Neural progenitor cell (in vitro differentiated cells): ENCODE measurements at regions not wholly inside any gene's neighbourhood (a gene's known extent, or its start where the extent isn't known, plus 50 kb on each side); places are given as distances from the start of the nearest gene placed in this dataset.

Source experiments
- DNase-seq: peaks from one replicate; pipeline ENCODE4 v3.0.0-alpha.2; 2016; ENCODE audit warnings: low spot score
- H2AFZ ChIP-seq: fragments of 200-600 bp; sonication (generic); replicated peaks from 2 replicates; pipeline ENCODE4 v1.6.1; 2016; ENCODE audit warnings: antibody characterized with exemption
- H3F3A ChIP-seq: fragments of 200-600 bp; sonication (generic); 2 replicates; pipeline ENCODE4 v1.6.1; 2016; ENCODE audit warnings: antibody characterized with exemption, low read depth
- H3K27ac ChIP-seq: fragments of 200-600 bp; sonication (generic); 2 replicates; pipeline ENCODE4 v1.5.1; 2016; ENCODE audit warnings: mild to moderate bottlenecking
- H3K27me3 ChIP-seq: fragments of 200-600 bp; sonication (generic); 2 replicates; pipeline ENCODE4 v1.6.1; 2016; ENCODE audit warnings: mild to moderate bottlenecking, moderate library complexity
- H3K36me3 ChIP-seq: fragments of 200-600 bp; sonication (generic); 2 replicates; pipeline ENCODE4 v1.5.1; 2016
- H3K4me1 ChIP-seq: fragments of 200-600 bp; sonication (generic); 2 replicates; pipeline ENCODE4 v1.6.1; 2016; ENCODE audit warnings: mixed run types
- H3K4me2 ChIP-seq: fragments of 200-600 bp; sonication (generic); 2 replicates; pipeline ENCODE4 v1.6.1; 2016
- H3K4me3 ChIP-seq: fragments of 200-600 bp; sonication (generic); 2 replicates; pipeline ENCODE4 v1.5.1; 2016
- H3K79me2 ChIP-seq: fragments of 200-600 bp; sonication (generic); 2 replicates; pipeline ENCODE4 v1.6.1; 2016; ENCODE audit warnings: low read depth
- H3K9ac ChIP-seq: fragments of 200-600 bp; sonication (generic); 2 replicates; pipeline ENCODE4 v1.6.1; 2016
- H3K9me3 ChIP-seq: fragments of 200-600 bp; sonication (generic); 2 replicates; pipeline ENCODE4 v1.5.1; 2016; ENCODE audit warnings: low read depth
- H4K20me1 ChIP-seq: fragments of 200-600 bp; sonication (generic); 2 replicates; pipeline ENCODE4 v1.6.1; 2016; ENCODE audit warnings: low read depth
- H3K27ac Mint-ChIP-seq: 3 replicates; pipeline ENCODE4 v1.8.0; 2021; ENCODE audit warnings: mixed read lengths
- H3K27me3 Mint-ChIP-seq: 2 replicates; pipeline ENCODE4 v1.8.0; 2022; ENCODE audit warnings: low read depth, mild to moderate bottlenecking, inconsistent platforms, moderate library complexity, mixed read lengths; ENCODE audit not compliant: insufficient read depth
- H3K36me3 Mint-ChIP-seq: 3 replicates; pipeline ENCODE4 v1.8.0; 2021; ENCODE audit warnings: mixed read lengths
- H3K4me1 Mint-ChIP-seq: 3 replicates; pipeline ENCODE4 v1.8.0; 2021; ENCODE audit warnings: mixed read lengths
- H3K4me3 Mint-ChIP-seq: 3 replicates; pipeline ENCODE4 v1.8.0; 2021; ENCODE audit warnings: mild to moderate bottlenecking, moderate library complexity, mixed read lengths
- H3K9me3 Mint-ChIP-seq: 3 replicates; pipeline ENCODE4 v1.8.0; 2020; ENCODE audit warnings: mixed read lengths
- EZH2 ChIP-seq: fragments of 200-600 bp; sonication (generic); IDR thresholded peaks from 2 replicates; pipeline ENCODE4 v1.6.1; 2017; ENCODE audit warnings: antibody characterized with exemption, mild to moderate bottlenecking, moderate library complexity
- EZH2phosphoT487 ChIP-seq: fragments of 200-600 bp; sonication (generic); IDR thresholded peaks from 2 replicates; pipeline ENCODE4 v1.6.1; 2017; ENCODE audit warnings: antibody characterized with exemption
- TF ChIP-seq, protein P1 (sequence below): fragments of 200-600 bp; sonication (generic); IDR thresholded peaks from 2 replicates; pipeline ENCODE4 v1.5.1; 2017; ENCODE audit warnings: antibody characterized with exemption, mild to moderate bottlenecking

DNA sequence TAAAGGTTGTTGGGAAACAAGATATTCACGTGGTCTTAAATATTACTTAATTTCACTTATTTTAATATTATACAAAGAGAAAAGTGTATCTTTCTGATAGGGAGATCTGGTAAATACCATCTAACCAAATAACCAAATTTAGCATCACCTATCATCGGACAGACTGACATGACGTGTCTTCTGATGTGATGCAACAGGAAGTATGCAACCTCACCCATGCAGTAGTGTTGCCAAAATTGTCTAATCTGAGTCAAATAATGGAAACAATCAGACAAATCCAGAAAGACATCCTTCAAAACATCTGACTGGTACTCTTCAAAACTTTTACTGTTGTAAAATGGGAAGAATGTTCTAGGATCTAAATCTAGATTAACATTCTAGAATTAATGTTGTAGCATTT, 148.0 kb downstream of the FGF1 start:
- H3K9ac ChIP-seq, result no peak overlapping the region
- Mint-ChIP-seq H3K27ac (no peak overlapping the region), H3K9me3 (peaks cover 20% of the 10 kb centered on the region), H3K36me3 (peaks cover 3% of the 10 kb centered on the region), H3K27me3 (no peaks in the 10 kb centered on the region), H3K4me1 (peaks cover 14% of the 10 kb centered on the region), H3K4me3 (no peak overlapping the region)
- no peaks in the 10 kb centered on the region for H3K79me2 ChIP-seq
- H3F3A ChIP-seq, result no peaks in the 10 kb centered on the region
- no peaks in the 10 kb centered on the region for H3K9me3 ChIP-seq
- TF ChIP-seq EZH2 (no peak), EZH2phosphoT487 (no peak)
- TF ChIP-seq, protein P1, sequence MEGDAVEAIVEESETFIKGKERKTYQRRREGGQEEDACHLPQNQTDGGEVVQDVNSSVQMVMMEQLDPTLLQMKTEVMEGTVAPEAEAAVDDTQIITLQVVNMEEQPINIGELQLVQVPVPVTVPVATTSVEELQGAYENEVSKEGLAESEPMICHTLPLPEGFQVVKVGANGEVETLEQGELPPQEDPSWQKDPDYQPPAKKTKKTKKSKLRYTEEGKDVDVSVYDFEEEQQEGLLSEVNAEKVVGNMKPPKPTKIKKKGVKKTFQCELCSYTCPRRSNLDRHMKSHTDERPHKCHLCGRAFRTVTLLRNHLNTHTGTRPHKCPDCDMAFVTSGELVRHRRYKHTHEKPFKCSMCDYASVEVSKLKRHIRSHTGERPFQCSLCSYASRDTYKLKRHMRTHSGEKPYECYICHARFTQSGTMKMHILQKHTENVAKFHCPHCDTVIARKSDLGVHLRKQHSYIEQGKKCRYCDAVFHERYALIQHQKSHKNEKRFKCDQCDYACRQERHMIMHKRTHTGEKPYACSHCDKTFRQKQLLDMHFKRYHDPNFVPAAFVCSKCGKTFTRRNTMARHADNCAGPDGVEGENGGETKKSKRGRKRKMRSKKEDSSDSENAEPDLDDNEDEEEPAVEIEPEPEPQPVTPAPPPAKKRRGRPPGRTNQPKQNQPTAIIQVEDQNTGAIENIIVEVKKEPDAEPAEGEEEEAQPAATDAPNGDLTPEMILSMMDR, result no peak
- no peaks in the 10 kb centered on the region for H4K20me1 ChIP-seq
- H3K36me3 ChIP-seq, result no peaks in the 10 kb centered on the region
- no peak overlapping the region for H2AFZ ChIP-seq
- no peak for DNase-seq
- H3K27ac ChIP-seq, result no peak overlapping the region
- H3K4me3 ChIP-seq, result no peak overlapping the region
- no peak overlapping the region for H3K4me2 ChIP-seq
- H3K4me1 ChIP-seq, result no peaks in the 10 kb centered on the region
- no peaks in the 10 kb centered on the region for H3K27me3 ChIP-seq

GRCh38 chr5:142532781-142533176, 153.1 kb downstream of the FGF1 start:
- peaks cover 3% of the 10 kb centered on the region for H3K36me3 Mint-ChIP-seq
- Histone ChIP-seq H3K4me3 (no peak overlapping the region), H3K4me2 (no peak overlapping the region), H3K27me3 (no peaks in the 10 kb centered on the region), H3K36me3 (no peaks in the 10 kb centered on the region), H3K9ac (no peak overlapping the region), H3F3A (no peaks in the 10 kb centered on the region), H3K9me3 (no peaks in the 10 kb centered on the region), H4K20me1 (no peaks in the 10 kb centered on the region), H2AFZ (no peak overlapping the region), H3K27ac (no peak overlapping the region), H3K79me2 (no peaks in the 10 kb centered on the region), H3K4me1 (no peaks in the 10 kb centered on the region)
- no peak for DNase-seq
- peaks cover 19% of the 10 kb centered on the region for H3K9me3 Mint-ChIP-seq
- H3K4me3 Mint-ChIP-seq, result no peak overlapping the region
- H3K27ac Mint-ChIP-seq, result no peak overlapping the region
- no peaks in the 10 kb centered on the region for H3K4me1 Mint-ChIP-seq
- H3K27me3 Mint-ChIP-seq, result peaks cover 3% of the 10 kb centered on the region
- TF ChIP-seq EZH2 (no peak), EZH2phosphoT487 (no peak)
- TF ChIP-seq, protein P1, result no peak

DNA sequence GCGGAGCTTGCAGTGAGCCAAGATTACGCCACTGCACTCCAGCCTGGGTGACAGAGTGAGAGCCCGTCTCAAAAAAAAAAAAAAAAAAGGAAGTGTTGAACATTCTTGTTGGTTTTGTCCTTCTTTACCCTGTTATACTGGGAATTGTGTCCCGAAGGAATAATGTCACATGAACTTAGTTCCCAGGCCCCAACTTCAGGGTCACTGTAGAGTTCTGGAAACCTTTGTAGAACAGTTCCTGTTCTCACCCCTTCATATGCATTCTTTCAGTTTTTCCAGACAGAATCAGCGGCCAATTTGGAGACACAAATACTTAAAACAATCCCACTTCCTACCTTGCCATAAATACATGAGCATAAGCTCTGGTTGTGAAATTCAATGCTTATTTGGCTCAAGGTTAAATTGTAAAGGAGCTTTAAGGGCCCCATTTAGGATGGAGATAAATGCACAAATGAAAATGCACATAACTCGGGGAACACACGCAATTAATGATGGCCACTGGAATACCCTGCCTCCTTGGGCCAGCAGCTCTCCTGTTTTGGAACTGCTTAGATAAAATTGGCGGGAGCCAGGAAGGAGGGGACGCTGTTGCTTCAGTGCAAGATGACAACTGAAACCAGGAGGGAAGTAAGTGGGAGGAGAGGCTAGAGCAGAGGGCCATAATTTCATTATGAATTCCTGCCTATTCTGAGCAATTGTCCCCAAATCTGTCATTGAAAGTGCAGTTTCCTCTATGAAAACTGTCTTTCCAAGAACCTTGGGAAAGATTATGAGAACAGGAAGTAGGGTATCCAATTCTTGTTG, 153.7 kb downstream of the FGF1 start:
- Mint-ChIP-seq H3K4me3 (no peak overlapping the region), H3K27me3 (peaks cover 5% of the 10 kb centered on the region), H3K9me3 (peaks cover 19% of the 10 kb centered on the region), H3K27ac (no peak overlapping the region), H3K4me1 (no peaks in the 10 kb centered on the region), H3K36me3 (peaks cover 3% of the 10 kb centered on the region)
- Histone ChIP-seq H3K27me3 (no peaks in the 10 kb centered on the region), H3K4me1 (no peaks in the 10 kb centered on the region), H3F3A (no peaks in the 10 kb centered on the region), H2AFZ (no peak overlapping the region), H3K4me2 (no peak overlapping the region), H3K79me2 (no peaks in the 10 kb centered on the region), H4K20me1 (no peaks in the 10 kb centered on the region), H3K9me3 (no peaks in the 10 kb centered on the region), H3K27ac (no peak overlapping the region), H3K36me3 (no peaks in the 10 kb centered on the region), H3K4me3 (no peak overlapping the region), H3K9ac (no peak overlapping the region)
- TF ChIP-seq EZH2, result no peak
- TF ChIP-seq, protein P1, result no peak
- TF ChIP-seq EZH2phosphoT487, result no peak
- no peak for DNase-seq
